ENCODE measurements at regions not wholly inside any gene's neighbourhood (a gene's known extent, or its start where the extent isn't known, plus 50 kb on each side); places are given as distances from the start of the nearest gene placed in this dataset.

DNA sequence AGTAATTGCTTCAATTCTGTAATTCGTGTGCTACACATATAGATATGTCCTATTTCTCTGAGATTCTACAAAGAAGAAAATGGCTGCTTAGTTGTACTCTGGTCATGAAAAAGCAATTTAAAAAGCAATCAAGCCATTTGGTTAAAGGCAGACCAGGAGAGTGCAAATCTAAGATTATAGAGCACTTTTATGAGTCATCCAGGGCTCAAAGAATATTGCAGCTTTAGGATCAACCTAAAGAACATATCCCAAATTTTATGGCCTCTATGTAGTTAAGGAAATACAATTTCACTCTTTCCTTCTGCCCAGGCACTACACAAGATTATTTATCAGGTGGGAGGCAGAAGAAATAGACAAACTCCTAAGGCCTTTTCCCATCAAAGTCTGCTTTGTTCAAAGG, 332.8 kb downstream of the SEC23A start:
- intact Hi-C loops (cut with micrococcal nuclease; ENCODE audit: unreplicated experiment): no loop called here
- no peaks in the 10 kb centered on the region for H3K4me1 ChIP-seq (replicated peaks; ENCODE audit: insufficient read depth)
- TF ChIP-seq CTCF (conservative IDR thresholded peaks at IDR 0.05): no peak
- no peak for TF ChIP-seq EZH2 (IDR thresholded peaks at IDR 0.05; ENCODE audit: low read depth)
- H3K79me2 ChIP-seq (ENCODE audit: low read depth): no peaks in the 10 kb centered on the region
- H3F3A ChIP-seq (ENCODE audit: insufficient read depth, low read depth): no peaks in the 10 kb centered on the region
- H3K9me3 ChIP-seq (ENCODE audit: insufficient read depth, low read depth): no peaks in the 10 kb centered on the region
- H4K20me1 ChIP-seq (ENCODE audit: insufficient read depth): no peaks in the 10 kb centered on the region
- H3K4me2 ChIP-seq: no peak overlapping the region
- DNase-seq: no peak
- H3K9me2 ChIP-seq (ENCODE audit: insufficient read depth): no peaks in the 10 kb centered on the region
- ChIA-PET POLR2A (ENCODE audit: unreplicated experiment) (no interaction called here), CTCF (no interaction called here)
- no peaks in the 10 kb centered on the region for H3K36me3 ChIP-seq (ENCODE audit: low read depth)
- H3K27ac ChIP-seq: no peak overlapping the region
- H3K4me3 ChIP-seq: no peak overlapping the region
- no TSS peak for BruUV-seq (replicated peaks)
- H3K27me3 ChIP-seq (ENCODE audit: insufficient read depth, low read depth): no peaks in the 10 kb centered on the region
- H2AFZ ChIP-seq: no peak overlapping the region

GRCh38 chr14:38762845-38763244, 340.2 kb downstream of the SEC23A start:
- TF ChIP-seq CTCF (conservative IDR thresholded peaks at IDR 0.05): no peak
- TF ChIP-seq EZH2 (IDR thresholded peaks at IDR 0.05; ENCODE audit: low read depth): no peak
- BruUV-seq (replicated peaks): no TSS peak
- H3F3A ChIP-seq (ENCODE audit: insufficient read depth, low read depth): no peaks in the 10 kb centered on the region
- no peaks in the 10 kb centered on the region for H3K79me2 ChIP-seq (ENCODE audit: low read depth)
- POLR2A ChIA-PET (ENCODE audit: unreplicated experiment): no interaction called here
- no peaks in the 10 kb centered on the region for H3K36me3 ChIP-seq (ENCODE audit: low read depth)
- CTCF ChIA-PET: no interaction called here
- no peaks in the 10 kb centered on the region for H3K9me2 ChIP-seq (ENCODE audit: insufficient read depth)
- H3K9me3 ChIP-seq (ENCODE audit: insufficient read depth, low read depth): no peaks in the 10 kb centered on the region
- no peak overlapping the region for H3K27ac ChIP-seq
- H3K4me3 ChIP-seq: no peak overlapping the region
- no peaks in the 10 kb centered on the region for H3K4me1 ChIP-seq (replicated peaks; ENCODE audit: insufficient read depth)
- H2AFZ ChIP-seq: no peak overlapping the region
- DNase-seq: no peak
- H3K27me3 ChIP-seq (ENCODE audit: insufficient read depth, low read depth): no peaks in the 10 kb centered on the region
- no peaks in the 10 kb centered on the region for H4K20me1 ChIP-seq (ENCODE audit: insufficient read depth)
- intact Hi-C loops (cut with micrococcal nuclease; ENCODE audit: unreplicated experiment): no loop called here
- no peak overlapping the region for H3K4me2 ChIP-seq

GRCh38 chr14:38762426-38762825, 340.6 kb downstream of the SEC23A start:
- Histone ChIP-seq H4K20me1 (ENCODE audit: insufficient read depth) (no peaks in the 10 kb centered on the region), H3K4me2 (no peak overlapping the region), H3K4me3 (no peak overlapping the region), H3F3A (ENCODE audit: insufficient read depth, low read depth) (no peaks in the 10 kb centered on the region), H3K9me3 (ENCODE audit: insufficient read depth, low read depth) (no peaks in the 10 kb centered on the region), H3K36me3 (ENCODE audit: low read depth) (no peaks in the 10 kb centered on the region), H3K4me1 (replicated peaks; ENCODE audit: insufficient read depth) (no peaks in the 10 kb centered on the region), H2AFZ (no peak overlapping the region), H3K27ac (no peak overlapping the region), H3K9me2 (ENCODE audit: insufficient read depth) (no peaks in the 10 kb centered on the region), H3K79me2 (ENCODE audit: low read depth) (no peaks in the 10 kb centered on the region), H3K27me3 (ENCODE audit: insufficient read depth, low read depth) (no peaks in the 10 kb centered on the region)
- intact Hi-C loops (cut with micrococcal nuclease; ENCODE audit: unreplicated experiment): no loop called here
- ChIA-PET POLR2A (ENCODE audit: unreplicated experiment) (no interaction called here), CTCF (no interaction called here)
- TF ChIP-seq CTCF (conservative IDR thresholded peaks at IDR 0.05): no peak
- no peak for DNase-seq
- no TSS peak for BruUV-seq (replicated peaks)
